ENCODE measurements at regions not wholly inside any gene's neighbourhood (a gene's known extent, or its start where the extent isn't known, plus 50 kb on each side); places are given as distances from the start of the nearest gene placed in this dataset.

- H3K27ac ChIP-seq (ENCODE audit: extremely low read depth, low read depth, low read length) = peak overlapping the region; percentile 46; the same call in 1 of the 3 replicates
- WGBS (ENCODE audit: insufficient coverage, low coverage, missing lambda C conversion rate) = 21% methylated on average over 3 of the region's 3 CpGs
- CTCF ChIA-PET (ENCODE audit: low intra/inter-chr PET ratio) = no interaction called here
- TF ChIP-seq, protein P1, sequence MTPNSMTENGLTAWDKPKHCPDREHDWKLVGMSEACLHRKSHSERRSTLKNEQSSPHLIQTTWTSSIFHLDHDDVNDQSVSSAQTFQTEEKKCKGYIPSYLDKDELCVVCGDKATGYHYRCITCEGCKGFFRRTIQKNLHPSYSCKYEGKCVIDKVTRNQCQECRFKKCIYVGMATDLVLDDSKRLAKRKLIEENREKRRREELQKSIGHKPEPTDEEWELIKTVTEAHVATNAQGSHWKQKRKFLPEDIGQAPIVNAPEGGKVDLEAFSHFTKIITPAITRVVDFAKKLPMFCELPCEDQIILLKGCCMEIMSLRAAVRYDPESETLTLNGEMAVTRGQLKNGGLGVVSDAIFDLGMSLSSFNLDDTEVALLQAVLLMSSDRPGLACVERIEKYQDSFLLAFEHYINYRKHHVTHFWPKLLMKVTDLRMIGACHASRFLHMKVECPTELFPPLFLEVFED (CRISPR knock-in tag; conservative IDR thresholded peaks at IDR 0.05) = no peak
- TF ChIP-seq, protein P2, sequence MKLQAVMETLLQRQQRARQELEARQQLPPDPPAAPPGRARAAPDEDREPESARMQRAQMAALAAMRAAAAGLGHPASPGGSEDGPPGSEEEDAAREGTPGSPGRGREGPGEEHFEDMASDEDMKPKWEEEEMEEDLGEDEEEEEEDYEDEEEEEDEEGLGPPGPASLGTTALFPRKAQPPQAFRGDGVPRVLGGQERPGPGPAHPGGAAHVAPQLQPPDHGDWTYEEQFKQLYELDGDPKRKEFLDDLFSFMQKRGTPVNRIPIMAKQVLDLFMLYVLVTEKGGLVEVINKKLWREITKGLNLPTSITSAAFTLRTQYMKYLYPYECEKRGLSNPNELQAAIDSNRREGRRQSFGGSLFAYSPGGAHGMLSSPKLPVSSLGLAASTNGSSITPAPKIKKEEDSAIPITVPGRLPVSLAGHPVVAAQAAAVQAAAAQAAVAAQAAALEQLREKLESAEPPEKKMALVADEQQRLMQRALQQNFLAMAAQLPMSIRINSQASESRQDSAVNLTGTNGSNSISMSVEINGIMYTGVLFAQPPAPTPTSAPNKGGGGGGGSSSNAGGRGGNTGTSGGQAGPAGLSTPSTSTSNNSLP (IDR thresholded peaks at IDR 0.05; ENCODE audit: borderline replicate concordance, low read depth, low read length) = no peak
- TF ChIP-seq PRMT5 (CRISPR knock-in tag; IDR thresholded peaks at IDR 0.05) = no peak
- no peak for TF ChIP-seq NFIC (IDR thresholded peaks at IDR 0.05)
- TF ChIP-seq PHF8 (IDR thresholded peaks at IDR 0.05; ENCODE audit: borderline replicate concordance, low read length) = no peak
- no peak for TF ChIP-seq HDAC3 (IDR thresholded peaks at IDR 0.05; ENCODE audit: borderline replicate concordance, partially characterized antibody)
- TF ChIP-seq, protein P3, sequence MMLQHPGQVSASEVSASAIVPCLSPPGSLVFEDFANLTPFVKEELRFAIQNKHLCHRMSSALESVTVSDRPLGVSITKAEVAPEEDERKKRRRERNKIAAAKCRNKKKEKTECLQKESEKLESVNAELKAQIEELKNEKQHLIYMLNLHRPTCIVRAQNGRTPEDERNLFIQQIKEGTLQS (IDR thresholded peaks at IDR 0.05) = peak; percentile 43; the same call in 1 of the 2 replicates
- TF ChIP-seq, protein P3 (CRISPR knock-in tag; conservative IDR thresholded peaks at IDR 0.05) = no peak
- no peak for TF ChIP-seq ETV1 (tag; conservative IDR thresholded peaks at IDR 0.05; ENCODE audit: low read depth)
- no peak for TF ChIP-seq IFI16 (CRISPR knock-in tag; IDR thresholded peaks at IDR 0.05)
- peak; percentile 20 for TF ChIP-seq NFE2 (IDR thresholded peaks at IDR 0.05; ENCODE audit: low read depth)
- peak; percentile 86 for TF ChIP-seq MEF2A (IDR thresholded peaks at IDR 0.05; ENCODE audit: control insufficient read depth, low read depth, low read length)
- TF ChIP-seq RBM34 (IDR thresholded peaks at IDR 0.05; ENCODE audit: borderline replicate concordance, insufficient read depth, low read length) = no peak
- TF ChIP-seq ZC3H8 (IDR thresholded peaks at IDR 0.05) = no peak
- no peak for TF ChIP-seq E2F5 (CRISPR knock-in tag; IDR thresholded peaks at IDR 0.05)
- peak; percentile 64 for TF ChIP-seq GABPA (tag; conservative IDR thresholded peaks at IDR 0.05; ENCODE audit: low read depth)
- no peak for TF ChIP-seq ZBTB1 (CRISPR knock-in tag; IDR thresholded peaks at IDR 0.05; ENCODE audit: borderline replicate concordance, low read depth)
- TF ChIP-seq PURB (CRISPR knock-in tag; IDR thresholded peaks at IDR 0.05; ENCODE audit: low read depth) = no peak
- no peak for TF ChIP-seq SIRT6 (IDR thresholded peaks at IDR 0.05; ENCODE audit: low read depth, low read length)
Observed at GRCh38 chr12:7555752-7556151, 52.2 kb upstream of the CD163 start.

More at GRCh38 chr12:7555752-7556151, 52.2 kb upstream of the CD163 start:
- H4K20me1 ChIP-seq (replicated peaks; ENCODE audit: control insufficient read depth, insufficient read depth, low read length) = no peaks in the 10 kb centered on the region
- no peak overlapping the region for H3K9ac ChIP-seq (ENCODE audit: insufficient read depth in 1 of 2, low read depth in 2 of 2, low read length in 2 of 2)
- FAIRE-seq (no peak), ATAC-seq (peak; percentile 50), DNase-seq (ENCODE audit: extremely low read depth in 1 of 4, low spot score in 3 of 4) (peak in 2 of 4 experiments; percentile 6 to 13)
- in situ Hi-C loops (cut with MboI) = no loop called here
- no peaks in the 10 kb centered on the region for H3K27me3 ChIP-seq (ENCODE audit: control insufficient read depth in 2 of 2, insufficient read depth in 2 of 2, low read length in 2 of 2)
- H3K36me3 ChIP-seq (ENCODE audit: control insufficient read depth, insufficient read depth, low read length) = no peaks in the 10 kb centered on the region
- H3K79me2 ChIP-seq (ENCODE audit: control insufficient read depth, insufficient read depth, low read length) = no peaks in the 10 kb centered on the region
- peak overlapping the region; percentile 72 for H2AFZ ChIP-seq (ENCODE audit: low read depth, low read length)
- H3K4me3 ChIP-seq = no peak overlapping the region
- H3K9me1 ChIP-seq (ENCODE audit: control insufficient read depth, insufficient read depth, low read length) = no peaks in the 10 kb centered on the region
- H3K4me1 ChIP-seq (replicated peaks in 1 of 2; ENCODE audit: control insufficient read depth in 2 of 2, insufficient read depth in 2 of 2, low read length in 2 of 2) = no peaks in the 10 kb centered on the region
- intact Hi-C loops (cut with micrococcal nuclease) = no loop called here
- no peak overlapping the region for H3K4me2 ChIP-seq (ENCODE audit: insufficient read depth, low read length)
- H3K9me3 ChIP-seq (replicated peaks; ENCODE audit: control insufficient read depth, insufficient read depth, low read depth, low read length) = no peaks in the 10 kb centered on the region
- POLR2A ChIA-PET = no interaction called here
- no TSS peak for BruUV-seq (replicated peaks)

All from K562 (cell line).